Activated naive CD8-positive, alpha-beta T cell treated with anti-CD3 and anti-CD28 coated beads, Interleukin-2, amount 10 ng/mL, durations not matched to agents 7 days and 5 days (primary cell): ENCODE measurements at regions not wholly inside any gene's neighbourhood (a gene's known extent, or its start where the extent isn't known, plus 50 kb on each side); places are given as distances from the start of the nearest gene placed in this dataset.

ENCODE experiments used
- ATAC-seq: fragments of 150-1000 bp; cut with Tn5 transposase; one replicate; pipeline ENCODE4 v1.10.0; 2021; ENCODE audit warnings: low read depth, moderate library complexity
- POLR2A ChIA-PET: fragments of 350-600 bp; sonication (Branson Sonifier 250); formaldehyde crosslinking; loops from one replicate; lab custom pipeline; 2021; ENCODE audit warnings: antibody characterized with exemption; lab: Charles Lee
- DNase-seq: peaks from one replicate; pipeline ENCODE4 v3.0.0; 2021
- H3K27ac Mint-ChIP-seq: one replicate; pipeline ENCODE4 v1.8.0; 2022; ENCODE audit warnings: mild to moderate bottlenecking, mixed read lengths
- H3K27me3 Mint-ChIP-seq: one replicate; pipeline ENCODE4 v1.8.0; 2022; ENCODE audit warnings: mild to moderate bottlenecking, moderate library complexity, mixed read lengths
- H3K36me3 Mint-ChIP-seq: one replicate; pipeline ENCODE4 v1.8.0; 2021; ENCODE audit warnings: mild to moderate bottlenecking, mixed read lengths
- H3K4me1 Mint-ChIP-seq: one replicate; pipeline ENCODE4 v1.8.0; 2021; ENCODE audit warnings: mixed read lengths
- H3K4me3 Mint-ChIP-seq: one replicate; pipeline ENCODE4 v1.8.0; 2022; ENCODE audit warnings: mild to moderate bottlenecking, moderate library complexity, mixed read lengths
- H3K9me3 Mint-ChIP-seq: one replicate; pipeline ENCODE4 v1.8.0; 2021; ENCODE audit warnings: mixed read lengths

DNA sequence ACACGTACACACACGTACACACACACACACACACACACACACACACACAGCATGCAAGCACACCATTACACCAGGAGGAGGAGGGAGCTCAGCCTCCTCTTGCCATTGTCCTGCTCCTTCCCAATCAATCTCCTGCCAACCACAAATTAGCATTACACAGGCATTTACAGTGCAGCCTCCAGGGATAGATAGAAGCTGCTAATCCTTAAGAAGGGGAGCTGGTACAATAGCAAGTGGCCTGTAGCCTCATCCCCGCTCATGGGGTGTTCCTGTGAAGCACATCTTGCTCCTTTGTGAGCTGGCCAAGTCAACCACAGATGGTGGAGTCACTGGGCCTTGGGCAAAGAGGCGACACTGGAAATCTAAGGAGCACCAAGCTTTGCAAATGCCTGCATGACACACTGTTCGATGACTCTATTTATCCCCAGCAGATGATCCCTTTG, 110.3 kb upstream of the PKDCC start:
- H3K36me3 Mint-ChIP-seq, result no peaks in the 10 kb centered on the region
- no peaks in the 10 kb centered on the region for H3K9me3 Mint-ChIP-seq
- no peak overlapping the region for H3K27ac Mint-ChIP-seq

DNA sequence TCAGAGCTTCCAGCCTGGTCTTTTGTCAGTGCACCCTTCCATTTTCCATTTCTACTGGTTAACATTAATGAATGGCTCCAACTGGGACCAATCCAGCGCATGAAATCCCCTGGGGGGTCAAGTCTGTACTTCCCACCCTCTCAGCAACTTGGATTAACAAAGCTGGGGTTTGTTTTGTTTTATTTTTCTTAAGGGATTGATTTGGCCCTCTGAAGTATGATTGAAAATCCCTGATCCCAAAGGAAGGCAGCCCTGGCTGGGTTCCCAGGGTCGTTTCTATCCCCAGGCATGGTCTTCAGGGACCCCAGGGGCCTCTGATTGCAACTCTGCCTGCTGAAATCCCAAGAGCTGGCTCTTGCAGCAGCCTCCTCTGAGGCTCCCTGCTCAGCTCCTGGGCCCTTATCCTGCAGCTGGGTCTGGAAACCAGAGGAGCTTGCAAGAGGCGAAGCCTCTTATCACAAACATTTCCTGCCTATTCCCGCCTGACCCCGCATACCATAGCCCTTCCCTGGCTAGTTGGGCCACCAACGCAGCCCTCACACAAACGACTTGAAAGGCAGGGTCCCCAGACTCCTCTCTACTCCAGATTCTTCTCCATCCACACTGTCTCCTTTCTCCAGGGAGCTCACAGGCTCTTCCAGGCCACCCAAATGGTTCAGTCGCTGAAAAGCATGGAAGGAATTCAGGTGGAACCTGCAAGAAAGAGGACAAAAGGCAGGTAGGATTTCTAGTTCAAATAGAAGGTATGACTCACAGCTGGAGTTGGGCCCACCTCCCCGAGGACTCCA, 109.7 kb upstream of the PKDCC start:
- Mint-ChIP-seq H3K4me1 (no peaks in the 10 kb centered on the region), H3K27me3 (no peaks in the 10 kb centered on the region), H3K9me3 (no peaks in the 10 kb centered on the region), H3K36me3 (no peaks in the 10 kb centered on the region), H3K4me3 (no peak overlapping the region), H3K27ac (no peak overlapping the region)
- POLR2A ChIA-PET, result no interaction called here
- DNase-seq (no peak), ATAC-seq (no peak)

More for the DNA sequence above, 110.3 kb upstream of the PKDCC start:
- Mint-ChIP-seq H3K4me3 (no peak overlapping the region), H3K27me3 (no peaks in the 10 kb centered on the region), H3K4me1 (no peaks in the 10 kb centered on the region)
- POLR2A ChIA-PET, result no interaction called here
- DNase-seq, result no peak
- no peak for ATAC-seq

DNA sequence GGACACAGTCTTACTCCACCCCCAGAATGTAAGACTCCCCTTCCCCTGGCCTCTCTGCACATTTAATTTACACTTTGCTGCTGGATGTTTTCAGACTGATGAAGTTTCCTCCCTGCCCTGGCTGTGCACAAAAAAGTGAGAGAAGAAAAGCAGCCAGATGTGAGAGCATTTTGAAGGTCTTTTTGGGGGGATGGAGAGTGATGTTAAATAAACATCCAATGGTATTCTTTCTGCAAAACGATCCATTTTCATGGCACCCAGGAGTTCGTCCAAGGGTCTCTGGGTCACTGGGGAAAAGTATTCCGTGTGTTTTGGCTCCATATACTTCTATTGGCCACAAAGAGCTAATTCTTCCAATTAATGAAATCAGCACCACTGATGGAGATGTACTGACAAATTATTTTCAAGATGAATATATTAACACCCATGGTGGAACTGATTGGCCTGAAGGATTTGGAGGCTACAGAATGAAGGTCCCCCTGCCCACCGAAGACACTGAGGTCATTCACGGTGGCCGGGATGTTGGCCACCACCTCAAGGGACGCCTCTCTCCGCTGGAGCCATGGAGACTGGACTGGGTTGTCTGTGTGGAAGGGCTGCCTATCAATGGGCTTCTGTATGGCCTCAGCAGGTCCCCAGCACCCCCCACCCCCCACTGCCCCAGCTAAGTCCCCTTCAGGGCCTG, 107.6 kb upstream of the PKDCC start:
- H3K27ac Mint-ChIP-seq, result no peak overlapping the region
- no peaks in the 10 kb centered on the region for H3K9me3 Mint-ChIP-seq
- no peak overlapping the region for H3K4me3 Mint-ChIP-seq

DNA sequence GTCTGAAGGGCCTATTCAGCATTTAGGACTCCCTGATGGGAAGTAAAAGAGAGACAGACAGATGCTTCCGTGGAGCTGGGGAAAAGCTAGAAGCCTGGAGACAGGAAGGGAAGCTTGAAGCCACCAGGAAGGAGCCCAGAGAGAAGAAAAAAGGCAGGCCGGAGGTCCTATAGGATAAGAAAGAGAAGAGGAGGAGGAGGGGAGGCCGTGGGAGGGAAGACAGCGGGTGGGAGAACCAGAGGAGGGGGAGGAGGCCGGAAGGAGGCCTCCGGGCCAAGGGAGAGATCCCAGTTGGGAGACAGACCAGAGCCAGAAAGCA, 107.1 kb upstream of the PKDCC start:
- ATAC-seq (no peak), DNase-seq (no peak)
- no peak overlapping the region for H3K4me3 Mint-ChIP-seq
- no peaks in the 10 kb centered on the region for H3K4me1 Mint-ChIP-seq
- no peaks in the 10 kb centered on the region for H3K9me3 Mint-ChIP-seq
- peaks cover 11% of the 10 kb centered on the region for H3K27me3 Mint-ChIP-seq
- H3K36me3 Mint-ChIP-seq, result no peaks in the 10 kb centered on the region
- POLR2A ChIA-PET, result no interaction called here
- no peak overlapping the region for H3K27ac Mint-ChIP-seq

More for the DNA sequence above, 107.6 kb upstream of the PKDCC start:
- Mint-ChIP-seq H3K4me1 (no peaks in the 10 kb centered on the region), H3K36me3 (no peaks in the 10 kb centered on the region), H3K27me3 (peaks cover 7% of the 10 kb centered on the region)
- DNase-seq (no peak), ATAC-seq (no peak)
- POLR2A ChIA-PET, result no interaction called here

GRCh38 chr2:41941831-41942230, 106.0 kb upstream of the PKDCC start:
- Mint-ChIP-seq H3K9me3 (no peaks in the 10 kb centered on the region), H3K27me3 (peaks cover 16% of the 10 kb centered on the region), H3K4me1 (no peaks in the 10 kb centered on the region), H3K27ac (no peak overlapping the region), H3K4me3 (no peak overlapping the region), H3K36me3 (no peaks in the 10 kb centered on the region)
- ATAC-seq (no peak), DNase-seq (no peak)
- POLR2A ChIA-PET, result no interaction called here

DNA sequence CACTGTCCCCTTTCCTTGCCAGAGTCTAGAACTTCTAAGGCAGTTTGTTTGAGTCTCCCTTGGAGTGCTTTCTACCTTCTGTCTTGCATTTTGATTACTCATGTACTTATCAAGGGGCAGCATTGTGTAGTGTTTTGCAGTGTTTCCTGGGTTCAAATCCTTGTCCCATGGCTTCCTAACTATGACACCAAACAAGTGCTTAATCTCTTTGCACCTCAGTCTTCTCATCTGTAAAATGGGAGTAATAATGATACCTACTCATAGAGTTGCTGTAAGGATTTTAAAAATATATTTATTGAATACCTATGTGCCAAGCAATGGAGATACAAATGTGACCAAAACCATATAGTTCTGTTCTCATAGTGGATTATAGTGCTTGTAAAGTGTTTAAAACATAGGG, 105.5 kb upstream of the PKDCC start:
- no peak overlapping the region for H3K4me3 Mint-ChIP-seq
- no peaks in the 10 kb centered on the region for H3K9me3 Mint-ChIP-seq
- no peak overlapping the region for H3K27ac Mint-ChIP-seq
- no peaks in the 10 kb centered on the region for H3K4me1 Mint-ChIP-seq
- H3K36me3 Mint-ChIP-seq, result no peaks in the 10 kb centered on the region
- POLR2A ChIA-PET, result interaction anchor here (0.6 kb wide), 1 partner anchor 37 kb away, joined by 3 read pairs; no protein-coding TSS in a partner anchor
- ATAC-seq, result no peak
- no peak for DNase-seq
- H3K27me3 Mint-ChIP-seq, result peaks cover 18% of the 10 kb centered on the region

- Mint-ChIP-seq H3K4me3 (no peak overlapping the region), H3K9me3 (no peaks in the 10 kb centered on the region), H3K27ac (no peak overlapping the region), H3K4me1 (no peaks in the 10 kb centered on the region), H3K27me3 (peaks cover 18% of the 10 kb centered on the region), H3K36me3 (no peaks in the 10 kb centered on the region)
- POLR2A ChIA-PET, result interaction anchor here (0.6 kb wide), 1 partner anchor 36 kb away, joined by 3 read pairs; no protein-coding TSS in a partner anchor
- DNase-seq (no peak), ATAC-seq (no peak)
Measured at GRCh38 chr2:41943159-41943558, 104.7 kb upstream of the PKDCC start.

GRCh38 chr2:41944220-41944880, 103.5 kb upstream of the PKDCC start:
- no peak for DNase-seq
- Mint-ChIP-seq H3K27ac (no peak overlapping the region), H3K4me1 (no peaks in the 10 kb centered on the region), H3K36me3 (no peaks in the 10 kb centered on the region), H3K9me3 (no peaks in the 10 kb centered on the region), H3K4me3 (no peak overlapping the region), H3K27me3 (peaks cover 22% of the 10 kb centered on the region)
- ATAC-seq, result no peak
- POLR2A ChIA-PET, result no interaction called here

GRCh38 chr2:41947701-41948396, 100.0 kb upstream of the PKDCC start:
- no peaks in the 10 kb centered on the region for H3K9me3 Mint-ChIP-seq
- H3K4me3 Mint-ChIP-seq, result no peak overlapping the region
- peaks cover 24% of the 10 kb centered on the region for H3K27me3 Mint-ChIP-seq
- ATAC-seq (no peak), DNase-seq (no peak)
- H3K27ac Mint-ChIP-seq, result no peak overlapping the region
- POLR2A ChIA-PET, result no interaction called here
- no peaks in the 10 kb centered on the region for H3K36me3 Mint-ChIP-seq
- H3K4me1 Mint-ChIP-seq, result no peaks in the 10 kb centered on the region

DNA sequence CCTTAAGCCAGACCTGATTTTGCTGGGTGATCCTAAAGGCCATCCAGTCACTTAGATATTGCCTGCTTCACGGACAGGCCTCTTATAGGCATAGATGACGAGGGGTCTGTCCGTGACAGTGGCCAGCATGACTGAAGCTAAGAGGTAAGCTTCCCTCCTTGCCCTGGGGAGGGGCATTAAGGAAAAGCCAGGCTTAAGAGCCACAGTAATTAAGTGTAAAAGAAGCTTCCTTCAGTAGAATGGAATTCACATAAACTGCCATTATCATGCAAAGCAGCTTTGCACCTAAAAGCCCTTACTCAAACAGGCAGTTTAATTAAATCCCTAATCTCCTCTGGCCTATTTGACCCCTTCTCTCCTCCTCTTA, 99.4 kb upstream of the PKDCC start:
- Mint-ChIP-seq H3K27ac (no peak overlapping the region), H3K4me1 (no peaks in the 10 kb centered on the region), H3K4me3 (no peak overlapping the region), H3K36me3 (no peaks in the 10 kb centered on the region), H3K27me3 (peaks cover 23% of the 10 kb centered on the region), H3K9me3 (no peaks in the 10 kb centered on the region)
- ATAC-seq (no peak), DNase-seq (no peak)
- POLR2A ChIA-PET, result no interaction called here

DNA sequence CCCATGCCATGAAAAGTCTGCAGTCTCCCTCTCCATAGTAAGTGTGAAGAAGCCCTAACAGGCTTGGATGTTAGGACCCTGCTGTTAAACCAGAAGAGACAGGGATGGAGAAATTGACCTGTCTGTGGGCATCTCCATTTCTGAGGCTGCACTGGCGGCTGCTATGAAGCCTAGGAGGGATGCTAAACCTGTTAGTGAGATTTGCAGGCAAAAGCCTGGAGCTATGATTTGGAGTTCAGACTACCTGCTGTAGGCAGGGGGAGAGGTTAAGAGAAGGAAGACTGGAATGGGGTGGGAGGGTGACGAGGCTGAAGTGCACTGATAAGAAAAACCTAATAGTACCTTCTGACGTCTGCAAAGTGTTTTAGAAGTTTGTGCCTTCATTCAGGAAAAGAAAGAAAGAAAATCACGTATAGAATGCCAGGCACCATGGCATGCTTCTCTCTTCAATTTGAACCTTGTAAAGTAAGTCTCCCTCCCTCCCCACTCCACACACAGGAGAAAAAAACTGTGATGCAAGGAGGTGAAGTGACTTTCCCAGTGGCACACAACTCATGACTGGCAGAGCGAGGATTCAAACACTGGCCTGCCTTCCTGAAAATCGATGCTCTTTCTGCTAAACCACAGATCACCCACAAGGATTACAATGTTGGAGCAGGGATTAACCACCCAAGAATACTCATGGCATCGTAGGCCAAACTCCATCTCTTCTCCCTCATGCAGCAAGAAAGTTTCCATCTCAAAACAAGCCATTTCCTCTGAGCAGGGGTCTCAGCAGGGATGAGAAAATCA, 98.5 kb upstream of the PKDCC start:
- POLR2A ChIA-PET, result no interaction called here

DNA sequence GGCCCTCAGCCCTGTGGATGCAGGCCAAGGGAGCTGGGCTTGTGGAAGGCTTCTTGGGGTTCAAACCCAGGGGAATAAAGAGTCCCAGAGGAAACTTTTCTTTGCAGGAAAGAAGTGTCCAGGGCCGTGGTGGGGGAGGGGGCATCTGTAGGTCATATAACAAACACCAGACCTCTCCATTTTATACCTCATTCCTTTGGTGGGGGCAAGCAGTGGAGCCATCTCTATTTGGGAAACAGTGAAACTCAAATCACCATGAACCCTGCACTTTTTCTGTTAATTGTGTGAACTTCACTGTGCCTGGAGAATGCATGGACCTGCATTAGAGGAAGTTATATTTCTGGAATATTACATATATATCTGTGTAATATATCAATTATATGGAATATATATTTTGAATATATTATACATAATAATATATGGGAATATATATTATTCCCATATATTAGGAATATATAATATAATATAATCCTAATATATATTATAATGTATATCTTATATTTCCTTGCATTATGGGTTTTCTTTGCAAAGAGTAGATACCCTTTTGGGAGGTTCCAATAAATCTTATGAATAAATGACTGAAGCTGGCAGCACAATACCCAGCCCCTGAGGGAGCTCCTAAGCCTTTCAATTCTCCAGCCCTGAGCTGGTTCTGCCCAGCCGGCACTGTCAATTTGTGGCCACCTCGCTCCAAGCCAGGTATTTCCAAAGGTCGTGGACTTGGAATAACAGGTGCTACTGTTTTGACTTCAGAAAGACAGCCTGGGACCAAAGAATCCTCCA, 97.7 kb upstream of the PKDCC start:
- no peak overlapping the region for H3K27ac Mint-ChIP-seq
- no peak for ATAC-seq
- no peaks in the 10 kb centered on the region for H3K36me3 Mint-ChIP-seq
- POLR2A ChIA-PET, result no interaction called here
- peaks cover 19% of the 10 kb centered on the region for H3K27me3 Mint-ChIP-seq
- DNase-seq, result no peak
- no peaks in the 10 kb centered on the region for H3K9me3 Mint-ChIP-seq
- H3K4me1 Mint-ChIP-seq, result peaks cover 3% of the 10 kb centered on the region
- no peak overlapping the region for H3K4me3 Mint-ChIP-seq

More for the DNA sequence above, 98.5 kb upstream of the PKDCC start:
- no peak overlapping the region for H3K27ac Mint-ChIP-seq
- no peaks in the 10 kb centered on the region for H3K36me3 Mint-ChIP-seq
- H3K9me3 Mint-ChIP-seq, result no peaks in the 10 kb centered on the region
- ATAC-seq (no peak), DNase-seq (no peak)
- H3K4me3 Mint-ChIP-seq, result no peak overlapping the region
- H3K27me3 Mint-ChIP-seq, result peaks cover 19% of the 10 kb centered on the region
- H3K4me1 Mint-ChIP-seq, result peaks cover 3% of the 10 kb centered on the region
